Body of pancreas (tissue), 4 donors: ENCODE measurements at regions not wholly inside any gene's neighbourhood (a gene's known extent, or its start where the extent isn't known, plus 50 kb on each side); places are given as distances from the start of the nearest gene placed in this dataset.

ENCODE experiments used
- ATAC-seq: fragments of 150-250 bp; one replicate; pipeline ENCODE4 v1.9.1; 2016
- DNase-seq, 4 donors: peaks; one replicate each; pipeline ENCODE4 v3.0.0-alpha.2; 2019
- H3K27ac ChIP-seq, 4 donors: fragments of 200-600 bp; sonication (generic); 1 replicate in 3 of 4; 2 replicates in 1 of 4; pipeline versions ENCODE4 v1.5.1 to v1.6.1; 2016 to 2019; ENCODE audit warnings: mild to moderate bottlenecking in 1 of 4, mixed read lengths in 1 of 4, moderate library complexity in 1 of 4
- H3K27me3 ChIP-seq, 2 donors: fragments of 200-600 bp; sonication (generic); one replicate each; pipeline ENCODE4 v1.6.0; 2016; ENCODE audit warnings: mild to moderate bottlenecking in 1 of 2
- H3K36me3 ChIP-seq, 2 donors: fragments of 200-600 bp; sonication (generic); replicated peaks in 1 of 2; 2 replicates each; pipeline ENCODE4 v1.5.1; 2016; ENCODE audit warnings: low read depth in 2 of 2; ENCODE audit not compliant: insufficient read depth in 1 of 2
- H3K4me1 ChIP-seq: fragments of 200-600 bp; sonication (generic); one replicate; pipeline ENCODE4 v1.6.0; 2016
- H3K4me3 ChIP-seq, 2 donors: fragments of 200-600 bp; sonication (generic); 1 replicate in 1 of 2; 2 replicates in 1 of 2; pipeline ENCODE4 v1.5.1; 2016 to 2019
- H3K9me3 ChIP-seq, 3 donors: fragments of 200-600 bp; sonication (generic); 1 replicate in 2 of 3; 2 replicates in 1 of 3; pipeline ENCODE4 v1.5.1; 2016
- CTCF ChIP-seq, 7 experiments: fragments of 450-650 bp in 4 of 7; fragments of 200-600 bp in 3 of 7; sonication (generic) in 3 of 7; IDR thresholded peaks; one replicate each; pipeline ENCODE4 v1.5.1; 2016 to 2019; ENCODE audit warnings: antibody characterized with exemption in 7 of 7
- POLR2A ChIP-seq, 3 donors: fragments of 450-650 bp; IDR thresholded peaks; one replicate each; pipeline ENCODE4 v1.6.1; 2016; ENCODE audit warnings: antibody characterized with exemption in 3 of 3, mild to moderate bottlenecking in 2 of 3
- WGBS, 2 donors: methylation state at CpG; one replicate each; pipeline ENCODE4 v1.1.5; 2017; 5-methylcytosine and 5-hydroxymethylcytosine counted together
- intact Hi-C: fragments of 100-400 bp; cut with DNase I; formaldehyde crosslinking; loops from one replicate; pipeline ENCODE4 v1.15.1; 2023

GRCh38 chr11:26143566-26144290 is 188.2 kb upstream of the ANO3 start:
- Histone ChIP-seq H3K4me3 (no peak overlapping the region), H3K4me1 (peaks cover 7% of the 10 kb centered on the region), H3K9me3 (no peaks in the 10 kb centered on the region), H3K27me3 (no peaks in the 10 kb centered on the region), H3K36me3 (no peaks in the 10 kb centered on the region), H3K27ac (no peak overlapping the region)
- DNase-seq, result no peak
- intact Hi-C loops, result no loop called here
- TF ChIP-seq CTCF (IDR thresholded peaks at IDR 0.05), result no peak
- no peak for TF ChIP-seq POLR2A (IDR thresholded peaks at IDR 0.05)
- ATAC-seq, result no peak

GRCh38 chr11:26144291-26144690 is 187.6 kb upstream of the ANO3 start:
- intact Hi-C loops, result no loop called here
- TF ChIP-seq POLR2A (IDR thresholded peaks at IDR 0.05), result no peak
- Histone ChIP-seq H3K27me3 (no peaks in the 10 kb centered on the region), H3K27ac (no peak overlapping the region), H3K4me1 (peaks cover 7% of the 10 kb centered on the region), H3K9me3 (no peaks in the 10 kb centered on the region), H3K36me3 (no peaks in the 10 kb centered on the region), H3K4me3 (no peak overlapping the region)
- DNase-seq (no peak), ATAC-seq (no peak)
- WGBS, 2 donors, result 16 to 40% methylated on average over 2 of the region's 2 CpGs

- TF ChIP-seq POLR2A (IDR thresholded peaks at IDR 0.05), result no peak
- no peak for TF ChIP-seq CTCF (IDR thresholded peaks at IDR 0.05)
- H3K27ac ChIP-seq, result no peak overlapping the region
- intact Hi-C loops, result no loop called here
- no peak for DNase-seq
- H3K4me1 ChIP-seq, result peaks cover 7% of the 10 kb centered on the region
- H3K9me3 ChIP-seq, result no peaks in the 10 kb centered on the region
- no peak for ATAC-seq
- no peaks in the 10 kb centered on the region for H3K27me3 ChIP-seq
- no peaks in the 10 kb centered on the region for H3K36me3 ChIP-seq
- H3K4me3 ChIP-seq, result no peak overlapping the region
Measured at GRCh38 chr11:26144911-26145310, 187.0 kb upstream of the ANO3 start.

- no peak for ATAC-seq
- TF ChIP-seq CTCF (IDR thresholded peaks at IDR 0.05) (no peak), POLR2A (IDR thresholded peaks at IDR 0.05) (no peak)
Measured at GRCh38 chr11:26149585-26149984, 182.3 kb upstream of the ANO3 start.

GRCh38 chr11:26150031-26150430 is 181.9 kb upstream of the ANO3 start:
- 81 to 83% methylated on average over 8 of the region's 8 CpGs for WGBS, 2 donors
- H3K4me1 ChIP-seq, result no peaks in the 10 kb centered on the region

More at GRCh38 chr11:26149585-26149984, 182.3 kb upstream of the ANO3 start:
- no peak for DNase-seq
- H3K36me3 ChIP-seq, result no peaks in the 10 kb centered on the region
- no peaks in the 10 kb centered on the region for H3K9me3 ChIP-seq
- intact Hi-C loops, result no loop called here
- peaks cover 3% of the 10 kb centered on the region for H3K4me1 ChIP-seq
- no peak overlapping the region for H3K27ac ChIP-seq
- no peaks in the 10 kb centered on the region for H3K27me3 ChIP-seq
- H3K4me3 ChIP-seq, result no peak overlapping the region
- 89 to 90% methylated on average over 21 of the region's 21 CpGs for WGBS, 2 donors

More at GRCh38 chr11:26150031-26150430, 181.9 kb upstream of the ANO3 start:
- intact Hi-C loops, result no loop called here
- TF ChIP-seq CTCF (IDR thresholded peaks at IDR 0.05), result no peak
- TF ChIP-seq POLR2A (IDR thresholded peaks at IDR 0.05), result no peak
- H3K27ac ChIP-seq, result no peak overlapping the region
- ATAC-seq, result no peak
- DNase-seq, result no peak
- H3K9me3 ChIP-seq, result no peaks in the 10 kb centered on the region
- no peak overlapping the region for H3K4me3 ChIP-seq
- no peaks in the 10 kb centered on the region for H3K27me3 ChIP-seq
- no peaks in the 10 kb centered on the region for H3K36me3 ChIP-seq
